ENCODE measurements at regions not wholly inside any gene's neighbourhood (a gene's known extent, or its start where the extent isn't known, plus 50 kb on each side); places are given as distances from the start of the nearest gene placed in this dataset.

DNA sequence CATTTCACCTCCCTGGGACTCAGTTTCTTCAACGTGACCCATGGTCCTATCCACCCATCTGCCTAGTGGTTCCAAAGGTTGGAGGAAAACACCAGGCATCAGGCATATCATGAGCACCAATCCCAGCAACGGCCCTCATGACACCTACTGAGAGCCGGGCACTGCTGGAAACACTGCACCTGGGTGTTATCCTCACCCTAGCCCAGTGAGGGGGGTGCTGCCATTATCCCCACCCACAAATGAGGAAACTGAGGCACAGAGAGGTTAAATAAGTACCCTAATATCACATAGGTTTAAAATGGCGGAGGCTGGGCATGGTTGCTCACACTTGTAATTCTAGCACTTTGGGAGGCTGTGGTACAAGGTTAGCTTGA, 206.9 kb downstream of the MATN1 start:
- TF ChIP-seq, protein P1, sequence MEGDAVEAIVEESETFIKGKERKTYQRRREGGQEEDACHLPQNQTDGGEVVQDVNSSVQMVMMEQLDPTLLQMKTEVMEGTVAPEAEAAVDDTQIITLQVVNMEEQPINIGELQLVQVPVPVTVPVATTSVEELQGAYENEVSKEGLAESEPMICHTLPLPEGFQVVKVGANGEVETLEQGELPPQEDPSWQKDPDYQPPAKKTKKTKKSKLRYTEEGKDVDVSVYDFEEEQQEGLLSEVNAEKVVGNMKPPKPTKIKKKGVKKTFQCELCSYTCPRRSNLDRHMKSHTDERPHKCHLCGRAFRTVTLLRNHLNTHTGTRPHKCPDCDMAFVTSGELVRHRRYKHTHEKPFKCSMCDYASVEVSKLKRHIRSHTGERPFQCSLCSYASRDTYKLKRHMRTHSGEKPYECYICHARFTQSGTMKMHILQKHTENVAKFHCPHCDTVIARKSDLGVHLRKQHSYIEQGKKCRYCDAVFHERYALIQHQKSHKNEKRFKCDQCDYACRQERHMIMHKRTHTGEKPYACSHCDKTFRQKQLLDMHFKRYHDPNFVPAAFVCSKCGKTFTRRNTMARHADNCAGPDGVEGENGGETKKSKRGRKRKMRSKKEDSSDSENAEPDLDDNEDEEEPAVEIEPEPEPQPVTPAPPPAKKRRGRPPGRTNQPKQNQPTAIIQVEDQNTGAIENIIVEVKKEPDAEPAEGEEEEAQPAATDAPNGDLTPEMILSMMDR (IDR thresholded peaks at IDR 0.05): no peak
- TF ChIP-seq EP300 (IDR thresholded peaks at IDR 0.05) (no peak), POLR2A (IDR thresholded peaks at IDR 0.05) (no peak)

Measured in ovary (tissue), 3 donors.